Ureter (tissue), 1 donor: ENCODE measurements at regions not wholly inside any gene's neighbourhood (a gene's known extent, or its start where the extent isn't known, plus 50 kb on each side); places are given as distances from the start of the nearest gene placed in this dataset.

Experiments used
- DNase-seq: peaks from one replicate; pipeline ENCODE4 v3.0.0-alpha.2; 2020; ENCODE audit warnings: low spot score
- donor health status: DM: yes; HTN: yes; CAD: no.

- DNase-seq, result no peak
Measured at GRCh38 chr20:22315073-22315472, 269.3 kb downstream of the FOXA2 start.

DNA sequence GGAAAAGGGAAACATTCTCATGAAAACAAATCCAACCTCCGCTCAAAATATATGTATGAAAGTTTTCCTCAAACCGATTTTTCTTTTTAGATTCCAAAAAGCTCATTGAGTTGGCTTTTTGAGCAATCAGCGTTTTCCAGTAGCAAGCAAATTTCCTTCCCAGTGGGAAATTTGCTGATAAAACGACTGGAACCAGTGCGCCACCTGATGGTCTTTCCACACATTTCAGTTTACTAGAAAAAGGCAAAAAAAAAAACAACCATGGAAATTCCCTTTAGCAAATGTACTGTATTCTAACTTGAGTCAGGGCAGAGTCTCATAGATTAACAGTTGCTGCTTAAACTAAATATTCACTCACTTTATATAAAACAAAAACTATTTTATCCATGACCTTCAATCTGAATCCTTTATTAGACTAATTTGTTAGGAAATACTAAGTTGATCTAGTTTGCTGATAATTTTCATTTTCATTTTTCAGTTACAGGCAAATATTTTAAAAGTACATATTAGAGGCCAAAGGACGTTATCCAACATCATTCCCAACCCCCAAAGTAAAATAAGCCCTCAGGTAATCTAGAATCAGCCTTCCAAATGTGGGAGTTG, 271.5 kb downstream of the FOXA2 start:
- no peak for DNase-seq

- no peak for DNase-seq
Measured at GRCh38 chr20:22308934-22309333, 275.4 kb downstream of the FOXA2 start.

DNA sequence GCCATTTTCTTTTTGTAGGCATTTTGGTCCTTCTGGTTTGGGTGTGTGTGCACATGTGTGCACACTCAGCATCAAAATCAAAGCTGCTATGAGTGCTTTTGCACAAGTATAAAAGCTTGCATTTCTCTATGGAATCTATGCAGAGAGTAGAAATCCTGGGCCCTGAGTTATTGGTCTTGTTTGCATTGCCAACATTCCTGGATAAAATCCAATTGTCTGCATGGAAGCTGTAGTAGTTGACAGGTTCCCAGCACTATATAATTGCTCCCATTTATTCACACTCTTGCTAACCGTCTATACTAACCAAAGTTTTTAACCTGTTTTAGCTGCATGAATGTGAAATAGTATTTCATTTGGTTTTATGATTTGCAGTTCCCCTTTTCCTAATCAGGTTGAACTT, 277.0 kb downstream of the FOXA2 start:
- no peak for DNase-seq

GRCh38 chr20:22305381-22305780, 279.0 kb downstream of the FOXA2 start:
- DNase-seq, result no peak

GRCh38 chr20:22303523-22303922, 280.8 kb downstream of the FOXA2 start:
- no peak for DNase-seq

- DNase-seq, result no peak
Measured at GRCh38 chr20:22302039-22302438, 282.3 kb downstream of the FOXA2 start.

- DNase-seq, result no peak
Measured at GRCh38 chr20:22293886-22294285, 290.5 kb downstream of the FOXA2 start.

GRCh38 chr20:22289442-22289841, 294.9 kb downstream of the FOXA2 start:
- no peak for DNase-seq

DNA sequence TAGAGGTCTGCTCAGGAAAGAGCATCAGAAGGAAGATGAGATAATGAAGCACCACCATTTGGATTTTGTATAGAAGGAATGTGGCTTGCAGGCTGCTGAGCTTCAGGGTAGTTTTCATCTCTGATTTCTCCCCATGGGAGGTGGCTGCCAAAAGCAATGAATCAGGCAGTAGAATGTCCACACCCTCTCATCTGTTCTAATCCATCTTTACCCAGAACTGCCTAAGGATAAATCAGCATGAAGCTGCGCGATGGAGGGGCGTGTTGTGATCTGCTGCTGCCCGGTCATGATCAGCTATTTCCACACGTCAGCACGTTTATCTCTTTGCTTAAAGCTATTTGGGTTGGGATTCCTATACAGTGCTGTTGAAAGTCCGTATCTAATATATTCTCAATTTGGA, 295.4 kb downstream of the FOXA2 start:
- DNase-seq, result no peak

DNA sequence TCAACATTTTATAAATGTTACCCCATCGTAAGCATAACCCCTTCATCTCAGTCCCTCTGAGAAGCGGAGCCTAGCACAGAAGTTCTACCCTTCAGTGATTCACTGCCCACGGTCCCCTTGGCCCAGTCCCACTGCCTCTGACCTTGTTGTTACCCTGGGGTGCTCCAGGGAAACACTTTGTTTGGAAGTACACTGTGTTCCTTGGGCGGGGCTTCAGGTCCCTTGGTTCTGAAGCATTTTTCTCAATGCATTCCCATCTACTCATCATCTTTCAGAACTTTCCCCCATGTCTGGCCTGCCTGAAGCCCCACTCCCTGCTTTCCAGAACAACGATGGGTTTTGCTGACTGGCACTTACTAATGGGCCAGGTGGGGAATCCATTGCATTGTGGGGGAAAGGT, 296.2 kb downstream of the FOXA2 start:
- DNase-seq, result no peak

- no peak for DNase-seq
Measured at GRCh38 chr20:22285555-22285954, 298.8 kb downstream of the FOXA2 start.

DNA sequence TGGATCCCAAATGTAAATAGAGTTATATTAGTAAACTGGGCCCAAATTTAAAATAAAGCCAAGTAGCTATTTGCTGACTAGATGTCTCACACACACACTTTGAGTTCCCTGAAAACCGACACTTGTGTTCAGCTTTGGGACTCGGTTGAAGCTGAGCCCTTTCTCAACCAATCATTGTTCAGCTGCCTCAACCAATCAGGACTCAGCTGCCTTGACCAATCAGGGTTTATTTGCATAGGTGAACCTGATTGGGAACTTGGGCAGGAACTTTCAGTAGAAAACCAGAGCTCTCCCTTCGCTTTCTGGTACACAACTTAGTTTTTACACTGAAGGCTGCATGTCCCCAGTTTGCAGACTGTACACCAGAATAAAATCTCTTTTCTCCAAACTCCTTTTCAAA, 301.7 kb downstream of the FOXA2 start:
- DNase-seq, result no peak

DNA sequence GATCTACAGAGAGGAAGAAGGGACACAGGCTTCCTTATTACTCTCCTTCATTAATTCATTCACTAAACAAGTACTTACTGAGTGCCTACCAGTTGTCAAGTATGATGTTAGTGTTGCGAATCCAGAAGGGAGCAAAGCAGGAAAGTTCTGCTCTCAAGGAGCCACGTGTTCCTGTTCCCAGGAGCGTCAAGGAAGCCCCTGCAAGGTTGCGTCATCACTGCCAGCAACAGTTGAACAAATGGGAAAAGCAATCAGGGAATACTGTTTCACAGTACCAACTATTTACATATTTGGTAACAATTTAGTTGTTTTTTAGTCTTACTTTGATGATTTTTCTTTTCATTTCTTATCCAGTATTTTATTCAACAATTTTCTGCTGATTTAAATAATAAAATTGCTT, 310.0 kb downstream of the FOXA2 start:
- no peak for DNase-seq

DNA sequence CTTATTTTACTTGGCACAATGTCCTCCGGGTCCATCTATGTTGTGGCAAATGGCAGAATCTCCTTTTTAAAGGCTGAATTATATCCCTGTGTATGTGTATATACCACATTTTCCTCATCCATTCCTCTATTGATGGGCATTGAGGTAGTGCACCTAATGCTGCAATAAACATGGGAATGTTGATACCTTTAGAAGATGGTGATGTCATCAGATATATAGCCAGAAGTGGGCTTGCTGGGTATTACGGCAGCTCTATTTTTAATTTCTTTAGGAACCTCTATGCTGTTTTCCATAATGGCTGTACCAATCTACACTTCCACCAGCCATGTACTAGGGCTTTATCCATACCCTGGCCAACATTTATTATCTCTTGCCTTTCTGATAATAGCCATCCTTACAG, 315.7 kb downstream of the FOXA2 start:
- DNase-seq, result no peak

DNA sequence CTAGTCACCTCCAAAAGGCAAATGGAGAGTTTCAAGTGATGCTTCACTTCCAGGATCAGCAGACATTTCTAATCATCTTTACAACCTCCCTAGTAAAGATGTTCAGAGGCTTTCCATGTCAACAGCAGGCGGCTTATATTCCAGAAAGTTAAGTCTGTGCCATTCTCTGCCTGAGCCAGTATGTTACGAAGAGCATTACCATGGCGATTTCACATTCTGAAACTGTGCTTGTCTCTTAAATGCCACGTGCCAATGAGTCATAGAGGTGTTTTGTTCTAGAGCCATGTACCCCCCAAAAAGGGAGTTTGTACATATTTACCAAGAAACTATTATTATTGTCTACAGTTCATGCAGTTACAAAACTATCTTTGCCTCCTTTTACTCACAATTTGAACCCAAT, 319.5 kb downstream of the FOXA2 start:
- no peak for DNase-seq

GRCh38 chr20:22260506-22260905, 323.9 kb downstream of the FOXA2 start:
- DNase-seq, result no peak

GRCh38 chr20:22257912-22258311, 326.5 kb downstream of the FOXA2 start:
- no peak for DNase-seq

DNA sequence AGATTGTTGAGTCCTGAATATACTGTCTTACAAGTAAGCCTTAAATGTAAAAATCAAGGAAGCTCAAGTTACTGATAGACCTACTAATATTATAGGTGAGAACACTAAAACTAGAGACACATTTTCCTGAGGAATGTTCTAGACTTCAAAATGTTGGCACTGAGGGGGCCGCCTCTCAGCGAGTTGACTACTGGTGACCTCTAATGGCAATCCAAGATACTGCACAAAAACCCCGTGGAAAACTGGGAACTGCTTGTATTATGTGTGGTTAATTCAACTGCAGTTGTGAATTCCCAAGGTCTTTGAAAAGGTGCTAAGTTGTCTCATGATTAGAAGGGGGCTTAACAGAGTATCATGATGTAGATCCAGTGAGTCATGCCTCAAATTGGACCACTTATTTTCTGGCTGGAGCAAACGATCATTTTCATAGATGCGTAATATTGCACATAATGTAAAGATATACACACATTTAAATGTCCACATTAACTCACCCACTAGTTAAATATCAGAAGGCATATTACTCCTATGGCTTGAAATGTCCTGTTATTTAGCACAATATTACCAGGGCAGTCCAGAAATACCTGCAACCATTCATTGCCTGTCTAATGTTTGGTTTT, 336.2 kb downstream of the FOXA2 start:
- no peak for DNase-seq

DNA sequence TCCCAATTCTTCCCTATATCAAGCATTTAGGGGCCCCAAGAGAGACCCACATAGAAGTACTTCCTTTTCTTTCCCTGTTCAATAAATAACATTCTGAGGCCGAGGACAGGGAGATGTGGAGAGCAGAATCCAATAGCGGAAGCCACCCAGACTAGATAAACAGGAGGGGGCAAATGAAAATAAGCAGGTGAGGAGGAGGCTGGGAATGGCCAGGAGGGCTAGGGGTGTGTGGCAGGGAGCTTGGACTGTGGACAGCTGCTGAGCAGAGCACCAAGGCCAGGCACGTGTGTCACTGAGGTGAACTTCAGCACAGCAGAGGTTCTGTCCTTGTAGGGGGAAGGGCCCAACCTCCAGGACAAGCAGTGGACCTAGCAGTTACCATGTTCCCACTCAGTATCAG, 339.2 kb downstream of the FOXA2 start:
- DNase-seq, result no peak

DNA sequence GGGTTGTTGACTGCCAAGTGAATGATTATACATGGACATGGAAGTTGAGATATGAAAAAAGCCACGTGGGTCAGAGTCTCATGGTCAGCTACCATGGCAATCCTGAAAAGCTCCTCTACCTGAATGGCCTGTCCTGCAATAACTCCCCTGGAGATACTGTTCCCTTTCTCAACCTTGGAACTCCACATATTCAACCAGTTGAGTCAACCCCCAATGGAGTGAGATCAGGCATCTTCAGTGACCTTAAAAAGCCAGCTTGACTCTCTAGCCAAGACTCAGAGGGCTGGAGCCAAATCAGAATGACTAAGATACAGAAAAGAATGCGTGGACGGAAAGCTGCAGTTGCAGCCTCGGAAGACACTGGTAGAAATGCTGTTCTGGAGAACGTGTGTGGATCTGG, 341.3 kb downstream of the FOXA2 start:
- DNase-seq, result no peak

GRCh38 chr20:22241609-22242008, 342.8 kb downstream of the FOXA2 start:
- DNase-seq, result no peak

DNA sequence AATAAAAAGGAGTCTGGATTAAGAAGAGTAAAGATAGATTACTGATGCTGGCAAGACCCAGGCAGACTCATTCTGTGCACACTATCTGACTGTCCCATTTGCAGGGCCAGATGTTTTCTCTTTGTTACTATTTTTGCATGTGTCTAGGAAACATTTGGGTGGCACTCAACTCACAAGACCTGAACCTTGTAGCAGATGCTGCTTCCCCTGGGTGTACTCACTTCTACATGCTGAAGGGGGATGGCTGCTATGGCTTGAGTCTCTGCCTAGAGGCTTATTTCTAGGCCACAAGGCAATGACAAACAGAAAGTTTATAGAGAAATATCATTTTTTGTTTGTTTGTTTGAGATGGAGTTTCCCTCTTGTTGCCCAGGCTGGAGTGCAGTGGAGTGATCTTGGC, 351.4 kb downstream of the FOXA2 start:
- no peak for DNase-seq

DNA sequence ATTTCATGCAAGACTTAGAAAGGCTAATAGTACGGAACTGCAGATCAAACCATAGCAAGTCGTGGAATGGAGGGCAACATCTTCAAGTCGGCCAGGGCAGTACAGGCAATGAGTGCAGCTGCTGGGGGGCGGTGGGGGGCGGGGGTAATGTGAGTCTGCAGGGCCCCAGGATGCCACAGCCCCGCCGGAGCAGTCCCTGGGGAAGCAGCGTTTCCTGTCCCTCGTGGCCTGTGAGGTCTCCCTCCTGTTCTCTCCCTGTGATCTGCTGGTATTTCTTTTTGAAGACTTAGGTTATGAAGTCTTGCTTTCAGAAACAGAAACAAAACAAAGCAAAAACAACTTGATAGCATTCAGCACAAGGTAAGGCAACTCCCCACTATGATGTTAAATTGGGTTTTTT, 351.9 kb downstream of the FOXA2 start:
- DNase-seq, result no peak
